ENCODE measurements at regions not wholly inside any gene's neighbourhood (a gene's known extent, or its start where the extent isn't known, plus 50 kb on each side); places are given as distances from the start of the nearest gene placed in this dataset.

DNA sequence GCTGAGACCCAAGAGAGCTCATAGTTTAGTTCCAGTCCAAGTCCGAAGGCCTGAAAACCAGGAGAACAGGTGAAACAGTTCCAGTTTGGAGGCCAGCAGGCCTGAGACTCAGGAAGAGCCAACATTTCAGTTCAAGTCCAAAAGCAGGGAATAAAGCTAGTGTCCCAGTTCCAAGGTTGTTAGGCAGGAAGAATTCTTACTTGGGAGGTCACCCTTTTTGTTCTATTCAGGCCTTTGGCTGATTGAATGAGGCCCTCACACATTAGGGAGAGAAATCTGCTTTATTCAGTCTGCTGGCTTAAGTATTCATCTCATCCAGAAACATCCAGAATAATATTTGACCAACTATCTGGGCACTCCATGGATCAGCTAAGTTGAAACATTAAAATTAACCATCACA lies 294.6 kb downstream of the PCNX1 start:
- DNase-seq (ENCODE audit: low spot score) (no peak), FAIRE-seq (no peak)

DNA sequence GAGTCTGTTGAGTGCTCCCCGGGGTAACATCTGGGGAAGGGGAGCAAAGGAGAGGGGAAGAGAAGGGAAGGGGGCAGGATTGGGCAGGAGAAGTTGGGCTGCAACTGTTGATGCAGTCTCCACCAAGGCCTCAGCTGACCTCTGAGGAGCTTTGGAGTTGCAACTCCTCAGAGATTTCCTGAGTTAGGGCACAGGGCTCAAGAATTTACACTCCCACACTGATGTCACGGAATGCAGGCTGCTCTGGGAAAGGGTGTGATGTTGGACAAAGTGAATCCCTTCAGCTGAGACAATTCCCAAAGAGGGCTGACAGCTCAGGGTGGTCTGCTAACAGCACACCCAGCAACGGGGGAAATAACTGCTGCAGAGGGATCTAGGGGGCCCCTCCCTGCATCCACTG lies 295.6 kb downstream of the PCNX1 start:
- DNase-seq (ENCODE audit: low spot score) (no peak), FAIRE-seq (no peak)

DNA sequence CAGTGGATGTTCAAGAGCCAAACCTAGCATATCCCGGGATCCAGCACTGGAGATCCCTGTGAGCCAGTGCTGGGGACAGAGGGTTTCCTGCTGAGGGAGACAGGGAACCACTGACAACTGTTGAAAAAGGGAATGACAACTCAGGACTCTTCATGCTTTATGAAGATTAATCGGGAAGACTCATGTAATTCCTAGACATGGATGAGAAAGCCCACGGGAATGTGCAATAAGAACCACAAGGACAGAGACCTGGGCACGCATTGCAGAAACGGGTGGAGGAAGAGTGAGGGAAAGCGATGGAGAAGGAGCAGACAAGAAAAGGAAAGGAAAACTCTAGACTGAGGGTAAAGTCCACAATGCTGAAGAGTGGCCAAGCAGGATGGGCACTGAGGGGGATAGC lies 296.0 kb downstream of the PCNX1 start:
- DNase-seq (ENCODE audit: low spot score) (peak; percentile 5), FAIRE-seq (no peak)

- DNase-seq (ENCODE audit: low spot score) (no peak), FAIRE-seq (no peak)
Observed at GRCh38 chr14:71204231-71204630, 297.0 kb downstream of the PCNX1 start.

- FAIRE-seq: no peak
- no peak for DNase-seq (ENCODE audit: low spot score)
Observed at GRCh38 chr14:71204768-71205167, 297.5 kb downstream of the PCNX1 start.

DNA sequence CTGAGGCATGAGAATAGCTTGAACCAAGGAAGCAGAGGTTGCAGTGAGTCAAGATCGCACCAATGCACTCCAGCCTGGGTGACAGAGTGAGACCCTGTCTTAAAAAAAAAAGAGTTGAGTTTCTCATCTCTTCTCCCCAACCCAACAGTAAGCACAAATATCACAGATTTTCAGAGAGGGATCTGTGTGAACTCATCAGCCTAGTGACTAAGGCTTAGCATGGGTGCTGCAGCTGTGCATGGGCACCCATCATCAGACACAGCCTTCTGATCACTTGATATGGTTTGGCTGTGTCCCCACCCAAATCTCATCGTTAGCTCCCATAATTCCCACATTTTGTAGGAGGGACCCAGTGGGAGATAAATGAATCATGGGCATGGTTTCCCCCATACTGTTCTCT lies 298.9 kb downstream of the PCNX1 start:
- FAIRE-seq (no peak), DNase-seq (ENCODE audit: low spot score) (no peak)

- no peak for FAIRE-seq
Observed at GRCh38 chr14:71206766-71207371, 299.6 kb downstream of the PCNX1 start.

GRCh38 chr14:71208702-71209357 lies 301.6 kb downstream of the PCNX1 start:
- no peak for FAIRE-seq

More at GRCh38 chr14:71206766-71207371, 299.6 kb downstream of the PCNX1 start:
- DNase-seq (ENCODE audit: low spot score): peak; percentile 12

DNA sequence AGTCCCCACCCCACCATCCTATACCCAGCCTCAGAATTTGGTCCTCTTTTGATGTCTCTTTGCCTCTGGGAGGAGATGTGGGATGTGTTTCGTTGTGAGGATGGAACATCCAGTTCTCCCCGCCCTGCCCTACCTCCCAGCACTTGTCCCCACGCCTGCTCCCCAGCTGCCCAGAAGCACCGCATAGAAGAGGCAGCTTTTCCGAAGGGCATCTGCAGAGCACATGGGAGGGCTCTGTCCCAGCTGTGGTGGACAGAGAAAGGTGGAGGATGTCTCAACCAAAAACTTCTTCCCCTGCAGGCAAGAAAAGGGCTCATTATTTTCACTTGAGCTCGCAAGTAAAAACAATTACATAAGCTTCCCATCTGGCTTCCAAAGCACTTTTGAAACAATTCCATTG lies 302.6 kb downstream of the PCNX1 start:
- FAIRE-seq: no peak

More at GRCh38 chr14:71208702-71209357, 301.6 kb downstream of the PCNX1 start:
- no peak for DNase-seq (ENCODE audit: low spot score)

GRCh38 chr14:71212093-71212492 lies 304.8 kb downstream of the PCNX1 start:
- FAIRE-seq (no peak), DNase-seq (ENCODE audit: low spot score) (no peak)

More for the DNA sequence above, 302.6 kb downstream of the PCNX1 start:
- DNase-seq (ENCODE audit: low spot score): no peak

DNA sequence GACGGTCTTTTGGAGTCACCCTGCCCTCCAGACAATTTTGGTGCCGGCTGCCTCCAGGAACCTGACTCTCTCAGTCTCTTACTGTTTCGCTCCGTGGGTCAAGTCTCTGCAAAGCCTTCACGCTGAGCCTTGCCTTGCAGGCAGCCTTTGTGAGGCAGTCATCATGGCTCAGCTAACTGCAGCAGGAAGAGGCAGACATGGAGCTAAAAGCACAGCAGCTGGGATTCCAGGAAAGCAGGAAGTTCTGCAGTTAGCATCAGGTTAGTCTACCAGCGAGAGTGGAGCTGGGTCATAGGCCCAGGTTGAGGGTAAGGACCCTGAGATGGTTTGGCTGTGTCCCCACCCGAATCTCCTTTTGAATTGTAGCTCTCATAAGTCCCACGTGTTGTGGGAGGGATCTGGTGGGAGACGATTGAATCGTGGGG lies 305.4 kb downstream of the PCNX1 start:
- DNase-seq (ENCODE audit: low spot score) (no peak), FAIRE-seq (no peak)

GRCh38 chr14:71214241-71214640 lies 307.0 kb downstream of the PCNX1 start:
- no peak for DNase-seq (ENCODE audit: low spot score)
- no peak for FAIRE-seq

DNA sequence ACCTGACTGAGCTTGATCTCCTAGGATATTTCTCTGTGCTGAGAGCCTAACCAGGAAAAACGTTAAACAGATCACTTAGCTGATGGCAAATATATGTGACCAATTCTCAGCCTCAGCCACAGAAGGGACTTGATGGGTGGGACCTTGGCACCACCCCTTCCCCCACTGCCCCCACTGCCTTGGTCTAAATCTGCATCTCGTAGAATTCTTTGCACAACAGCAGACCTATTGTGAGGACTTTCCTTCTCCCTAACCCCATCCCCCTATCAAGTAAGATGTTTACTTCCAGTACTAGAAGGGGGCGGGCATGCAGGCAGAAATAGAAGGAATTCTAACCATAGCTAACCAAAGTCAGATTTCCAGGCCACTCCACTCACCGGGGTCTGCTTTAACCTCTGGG lies 313.2 kb downstream of the PCNX1 start:
- DNase-seq (ENCODE audit: low spot score): no peak
- FAIRE-seq: no peak

DNA sequence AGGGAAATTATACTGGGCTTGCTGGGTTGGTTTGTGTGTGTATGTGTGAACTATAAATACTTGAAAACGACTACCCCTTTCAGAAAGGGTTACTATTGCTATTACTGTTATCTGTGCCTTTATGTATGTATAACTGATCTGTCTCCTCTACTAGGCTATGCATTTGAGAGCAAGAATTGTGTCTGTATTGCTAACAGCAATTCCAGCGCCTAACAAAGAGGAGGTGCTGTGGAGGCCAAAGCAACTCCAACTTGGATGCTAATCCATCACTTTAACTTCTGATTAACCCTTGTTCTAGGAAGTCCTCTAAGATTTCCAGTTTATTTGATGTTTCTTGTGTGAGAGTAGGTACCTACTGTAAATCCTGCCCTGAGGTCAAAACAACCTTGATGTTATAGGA lies 313.9 kb downstream of the PCNX1 start:
- no peak for DNase-seq (ENCODE audit: low spot score)
- FAIRE-seq: no peak

DNA sequence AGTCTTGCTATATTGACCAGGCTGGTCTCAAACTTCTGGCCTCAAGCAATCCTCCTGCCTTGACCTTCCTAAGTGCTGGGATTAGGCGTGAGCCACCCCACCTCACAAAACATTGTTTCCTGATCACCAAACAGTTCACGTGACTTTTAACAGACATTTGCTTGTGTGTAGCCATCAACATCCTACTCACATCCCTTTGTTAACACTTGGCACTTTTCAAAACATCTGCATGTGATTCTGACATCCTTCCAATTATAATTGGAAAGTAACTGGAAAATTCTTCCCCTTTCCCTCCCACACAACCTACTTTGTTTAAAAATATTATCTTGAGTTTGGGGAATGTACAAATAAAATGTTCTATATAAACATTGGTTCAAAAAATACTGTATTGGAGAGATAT lies 317.9 kb downstream of the PCNX1 start:
- DNase-seq (ENCODE audit: low spot score) (no peak), FAIRE-seq (no peak)

- no peak for FAIRE-seq
- DNase-seq (ENCODE audit: low spot score): no peak
Observed at GRCh38 chr14:71228711-71229110, 321.5 kb downstream of the PCNX1 start.

DNA sequence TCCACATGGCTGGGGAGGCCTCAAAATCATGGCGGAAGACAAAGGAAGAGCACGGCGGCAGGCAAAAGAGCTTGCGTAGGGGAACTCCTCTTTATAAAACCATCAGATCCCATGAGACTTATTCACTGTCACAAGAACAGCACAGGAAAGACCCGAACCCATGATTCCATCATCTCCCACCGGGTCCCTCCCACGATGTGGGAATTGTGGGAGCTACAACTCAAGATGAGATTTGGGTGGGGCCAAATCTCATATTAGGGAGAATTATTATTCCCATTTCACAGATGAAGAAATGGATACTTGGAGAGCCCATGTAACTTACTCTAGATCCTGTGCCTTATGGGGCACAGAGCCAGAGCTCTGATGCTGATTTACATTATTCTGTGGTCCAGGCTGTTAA lies 322.6 kb downstream of the PCNX1 start:
- DNase-seq (ENCODE audit: low spot score) (no peak), FAIRE-seq (no peak)

DNA sequence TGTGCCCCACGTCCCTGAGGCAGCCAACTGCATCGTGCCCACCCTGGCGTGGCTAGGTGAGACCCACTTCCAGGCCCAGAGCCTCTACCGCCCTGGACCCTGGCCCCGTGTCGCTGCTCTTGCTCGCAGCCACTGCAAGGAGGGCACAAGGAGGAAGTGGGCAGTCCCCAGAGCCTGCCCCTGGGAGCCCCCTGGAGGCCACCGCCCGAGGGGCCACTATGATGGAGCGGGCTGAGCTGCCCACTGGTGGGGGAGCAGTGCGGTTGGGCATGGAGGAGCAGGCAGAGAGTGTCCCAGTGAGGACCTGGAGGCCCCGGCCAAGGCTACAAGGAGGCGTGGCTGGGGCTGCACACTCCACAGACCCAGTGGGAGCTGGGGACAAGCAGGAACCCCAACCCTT lies 323.6 kb downstream of the PCNX1 start:
- FAIRE-seq: no peak
- DNase-seq (ENCODE audit: low spot score): no peak

GRCh38 chr14:71231521-71232393 lies 324.5 kb downstream of the PCNX1 start:
- DNase-seq (ENCODE audit: low spot score) (no peak), FAIRE-seq (no peak)

DNA sequence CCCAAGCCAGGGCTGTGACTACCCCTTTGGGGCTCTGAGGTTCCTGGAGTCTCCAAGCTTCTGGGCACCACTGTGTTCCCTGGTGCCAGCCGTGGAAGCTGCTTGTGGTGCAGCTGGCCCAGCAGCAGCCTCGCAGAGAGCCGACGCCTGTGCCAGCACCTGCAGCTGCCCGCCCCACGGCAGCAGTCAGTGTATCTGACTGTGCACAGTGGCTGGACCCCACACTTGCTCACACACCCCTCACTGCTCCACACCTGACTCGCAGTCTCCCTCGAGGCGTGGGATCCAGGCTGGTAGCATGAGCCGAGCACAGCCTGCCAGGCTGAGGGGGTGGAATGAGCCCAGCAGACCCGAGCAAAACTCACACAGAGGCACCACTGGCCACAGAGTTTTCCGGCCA lies 325.2 kb downstream of the PCNX1 start:
- FAIRE-seq (no peak), DNase-seq (ENCODE audit: low spot score) (no peak)

DNA sequence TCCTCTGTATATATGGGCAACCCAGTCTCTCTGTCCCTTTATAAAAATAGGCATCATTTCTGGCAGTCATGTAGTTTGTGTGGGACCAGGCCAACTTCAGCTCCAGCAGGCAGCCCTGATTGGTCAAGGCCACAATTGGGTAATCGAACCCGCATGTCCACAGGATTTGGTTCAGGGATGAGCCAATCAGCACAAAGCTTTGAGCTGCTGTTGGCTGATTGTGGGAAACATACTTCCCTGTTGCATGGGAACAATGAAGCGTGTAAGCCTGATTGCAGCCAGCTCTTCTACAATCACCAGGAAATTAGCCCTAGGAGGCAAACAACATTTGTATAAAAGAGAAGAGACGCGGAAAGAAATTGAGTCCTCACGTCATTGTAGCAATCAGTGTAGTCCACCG lies 328.6 kb downstream of the PCNX1 start:
- no peak for DNase-seq (ENCODE audit: low spot score)
- no peak for FAIRE-seq

GRCh38 chr14:71236487-71236886 lies 329.2 kb downstream of the PCNX1 start:
- no peak for FAIRE-seq
- no peak for DNase-seq (ENCODE audit: low spot score)
